HepG2 (cell line): ENCODE measurements at regions not wholly inside any gene's neighbourhood (a gene's known extent, or its start where the extent isn't known, plus 50 kb on each side); places are given as distances from the start of the nearest gene placed in this dataset.

Experiments used
- ATF1 ChIP-seq: IDR thresholded peaks from 2 replicates; pipeline ENCODE4 v1.6.1; 2016; ENCODE audit warnings: mild to moderate bottlenecking, control low read depth
- NR3C1 ChIP-seq: sonication (generic); formaldehyde crosslinking; IDR thresholded peaks from 2 replicates; pipeline ENCODE4 v1.4.0; 2020; ENCODE audit warnings: missing genetic modification reagents
- ZSCAN9 ChIP-seq: IDR thresholded peaks from 2 replicates; pipeline ENCODE4 v1.6.1; 2016; ENCODE audit warnings: borderline replicate concordance
- TF ChIP-seq, protein P1 (sequence below): sonication (generic); formaldehyde crosslinking; IDR thresholded peaks from 2 replicates; pipeline ENCODE4 v1.5.0; 2020; ENCODE audit warnings: mild to moderate bottlenecking, missing genetic modification reagents, moderate library complexity

DNA sequence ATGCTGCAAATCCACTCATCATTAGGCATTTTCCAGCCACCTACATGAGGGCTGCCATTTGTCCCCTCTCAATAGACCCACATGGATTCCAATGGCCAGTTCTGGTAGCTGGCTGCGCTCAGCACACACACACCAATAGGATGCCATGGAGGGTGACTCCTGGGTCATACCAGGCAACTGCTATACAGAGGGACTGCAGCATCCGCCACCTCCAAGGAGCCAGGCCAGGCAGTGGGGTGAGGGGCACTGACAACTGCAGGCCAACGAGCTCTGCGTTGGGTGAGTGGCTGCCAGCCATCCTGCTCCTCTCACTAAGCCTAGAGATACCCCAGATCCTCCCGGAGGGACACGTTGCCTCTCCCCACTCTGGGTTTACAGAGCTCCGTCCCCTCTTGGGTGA lies 118.8 kb upstream of the NANOS1 start:
- no peak for TF ChIP-seq NR3C1
- no peak for TF ChIP-seq ATF1 (CRISPR knock-in tag)
- TF ChIP-seq ZSCAN9 (CRISPR knock-in tag) = no peak
- TF ChIP-seq, protein P1, sequence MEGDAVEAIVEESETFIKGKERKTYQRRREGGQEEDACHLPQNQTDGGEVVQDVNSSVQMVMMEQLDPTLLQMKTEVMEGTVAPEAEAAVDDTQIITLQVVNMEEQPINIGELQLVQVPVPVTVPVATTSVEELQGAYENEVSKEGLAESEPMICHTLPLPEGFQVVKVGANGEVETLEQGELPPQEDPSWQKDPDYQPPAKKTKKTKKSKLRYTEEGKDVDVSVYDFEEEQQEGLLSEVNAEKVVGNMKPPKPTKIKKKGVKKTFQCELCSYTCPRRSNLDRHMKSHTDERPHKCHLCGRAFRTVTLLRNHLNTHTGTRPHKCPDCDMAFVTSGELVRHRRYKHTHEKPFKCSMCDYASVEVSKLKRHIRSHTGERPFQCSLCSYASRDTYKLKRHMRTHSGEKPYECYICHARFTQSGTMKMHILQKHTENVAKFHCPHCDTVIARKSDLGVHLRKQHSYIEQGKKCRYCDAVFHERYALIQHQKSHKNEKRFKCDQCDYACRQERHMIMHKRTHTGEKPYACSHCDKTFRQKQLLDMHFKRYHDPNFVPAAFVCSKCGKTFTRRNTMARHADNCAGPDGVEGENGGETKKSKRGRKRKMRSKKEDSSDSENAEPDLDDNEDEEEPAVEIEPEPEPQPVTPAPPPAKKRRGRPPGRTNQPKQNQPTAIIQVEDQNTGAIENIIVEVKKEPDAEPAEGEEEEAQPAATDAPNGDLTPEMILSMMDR (CRISPR knock-in tag) = no peak
